Stimulated activated CD8-positive, alpha-beta memory T cell treated with anti-CD3 and anti-CD28 coated beads, Interleukin-2, amount 100 ng/mL, for 48 hours (primary cell): ENCODE measurements at regions not wholly inside any gene's neighbourhood (a gene's known extent, or its start where the extent isn't known, plus 50 kb on each side); places are given as distances from the start of the nearest gene placed in this dataset.

ENCODE experiments used
- DNase-seq, 2 donors: peaks; one replicate each; pipeline ENCODE4 v3.0.0-alpha.2; 2020; ENCODE audit warnings: low read depth in 2 of 2

DNA sequence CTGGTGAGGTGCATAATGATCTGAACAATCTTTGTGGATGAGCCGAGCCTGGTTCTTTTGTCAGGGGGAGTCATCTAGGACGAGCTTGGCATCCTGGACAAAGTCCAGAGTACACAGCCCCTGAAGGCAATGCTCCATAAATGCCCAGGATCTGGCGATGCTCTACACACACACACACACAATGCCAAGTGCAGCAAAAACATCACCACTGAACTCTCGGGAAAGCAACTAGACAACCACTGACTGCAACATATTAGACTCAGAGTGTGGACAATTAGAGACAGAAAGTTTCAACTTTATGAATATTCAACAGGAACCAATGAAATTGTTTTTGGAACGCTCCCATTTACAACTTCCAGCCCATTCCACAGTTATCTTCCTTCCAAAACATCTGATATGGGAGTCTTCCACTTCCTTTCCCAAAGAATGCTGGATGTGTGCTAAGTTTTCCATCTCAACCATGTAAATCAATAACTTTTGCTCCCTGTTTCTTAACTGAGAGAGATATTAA, 227.6 kb upstream of the ANKRD55 start:
- no peak for DNase-seq

DNA sequence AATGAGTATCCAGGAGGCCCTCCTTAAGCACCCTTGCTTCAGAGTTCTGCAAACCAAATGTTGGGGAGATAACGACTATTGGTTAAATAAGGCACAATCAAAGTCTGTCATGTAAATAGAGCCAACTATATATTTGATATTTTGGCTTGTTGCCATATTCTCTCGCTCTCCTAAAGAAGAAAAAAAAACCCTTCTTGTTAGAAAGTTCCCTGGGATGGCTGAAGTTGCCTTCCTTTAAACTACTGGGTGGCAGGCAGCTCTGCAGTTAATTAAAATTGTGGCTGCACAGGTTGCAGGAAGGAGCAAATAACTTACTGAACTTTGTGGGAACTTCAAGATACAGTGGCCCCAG, 227.0 kb upstream of the ANKRD55 start:
- no peak for DNase-seq

DNA sequence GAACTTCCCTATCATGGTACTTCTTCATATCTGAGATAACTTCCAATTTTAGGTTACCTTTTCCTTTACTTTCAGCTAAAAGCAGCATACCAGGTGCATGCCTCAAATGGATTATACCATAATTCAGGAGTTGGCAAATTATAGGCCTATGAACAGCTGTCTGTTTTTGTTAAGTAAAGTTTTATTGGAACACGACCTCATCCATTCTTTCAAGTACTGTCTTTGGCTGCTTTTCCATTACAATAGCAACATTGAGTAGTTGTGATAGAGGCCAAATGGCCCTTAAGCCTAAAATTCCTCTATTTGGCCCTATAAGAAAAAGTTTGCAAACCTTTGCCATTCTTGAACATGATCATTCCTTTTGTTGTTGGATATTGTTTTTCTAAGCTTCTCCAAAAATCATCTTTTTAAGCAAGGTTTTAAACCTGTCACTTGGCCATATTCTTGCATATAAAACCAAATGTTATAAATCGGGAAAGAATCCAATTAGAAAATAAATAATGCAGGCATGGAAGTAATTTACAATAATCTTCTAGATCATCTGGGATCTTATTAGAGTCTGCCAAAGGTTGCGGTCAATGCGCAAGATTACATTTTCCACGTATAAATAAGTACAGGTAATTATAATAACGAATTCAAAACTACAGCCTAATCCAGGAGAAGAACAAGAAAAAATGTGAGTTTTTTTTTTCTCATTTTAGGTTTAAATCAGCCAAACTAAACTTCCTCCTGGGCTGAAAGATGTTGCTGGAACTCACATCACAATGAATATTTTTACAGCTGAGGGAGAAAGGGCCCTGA, 226.5 kb upstream of the ANKRD55 start:
- no peak for DNase-seq

DNA sequence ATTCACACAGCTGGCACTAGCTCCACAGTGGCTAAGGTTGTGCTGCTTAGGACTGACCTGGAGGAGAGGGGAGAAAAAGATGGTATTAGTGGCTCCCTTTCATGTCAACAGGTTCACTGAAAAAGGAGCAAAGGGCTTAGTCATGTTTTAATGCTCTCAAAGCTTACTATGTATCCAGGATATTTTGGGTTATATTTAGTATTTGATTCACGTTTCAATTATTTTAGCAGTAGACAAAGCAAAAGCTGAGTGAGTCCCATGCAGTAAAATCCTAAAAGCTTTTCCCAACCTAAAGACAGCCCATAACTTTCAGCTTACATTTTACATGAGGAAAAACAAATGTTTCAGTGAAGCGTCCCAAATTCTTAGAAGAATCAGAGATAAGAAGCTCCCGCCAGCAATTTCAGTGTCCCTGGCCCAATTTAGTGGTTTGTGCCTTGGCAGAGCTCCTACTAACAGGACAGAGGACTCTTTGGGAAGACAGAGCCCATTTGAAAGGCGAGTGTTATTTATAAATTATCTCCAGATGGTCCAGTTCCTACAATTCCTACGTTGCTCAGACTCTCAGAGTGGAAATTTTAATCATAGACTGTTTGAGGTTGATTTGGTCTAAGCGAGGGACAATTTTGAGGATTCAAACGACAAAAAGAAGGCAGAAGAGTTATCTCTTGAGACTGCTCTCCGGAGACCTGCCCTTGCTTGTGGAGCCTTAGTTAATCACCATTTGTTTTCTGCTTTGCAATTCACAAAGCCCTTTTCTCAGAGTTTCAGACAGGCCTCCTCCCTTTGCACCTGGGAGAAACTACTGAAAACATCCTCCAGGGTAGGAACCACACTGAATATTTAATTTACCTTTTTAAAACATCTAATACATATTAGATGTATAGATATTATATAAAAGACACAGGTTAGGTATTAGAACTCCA, 225.0 kb upstream of the ANKRD55 start:
- no peak for DNase-seq

DNA sequence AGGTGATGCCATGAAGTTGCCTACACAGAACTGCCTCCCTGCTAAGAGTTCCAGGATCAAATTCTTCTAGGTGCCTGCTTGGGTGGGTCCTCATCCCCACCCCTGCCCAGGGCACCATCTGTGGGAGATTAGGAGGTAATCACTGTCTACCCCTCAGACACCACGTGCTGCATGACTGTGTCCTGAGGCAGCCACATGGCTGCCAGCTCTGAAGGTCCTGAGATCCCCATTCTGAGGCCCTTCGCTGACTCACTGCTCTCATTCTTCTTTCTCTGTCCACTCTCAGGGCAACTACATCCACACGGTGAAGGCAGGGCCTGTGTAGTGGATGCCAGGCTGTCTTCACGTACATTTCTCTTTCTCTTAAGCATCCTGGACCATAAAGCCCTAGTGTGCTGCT, 222.9 kb upstream of the ANKRD55 start:
- DNase-seq: no peak

DNA sequence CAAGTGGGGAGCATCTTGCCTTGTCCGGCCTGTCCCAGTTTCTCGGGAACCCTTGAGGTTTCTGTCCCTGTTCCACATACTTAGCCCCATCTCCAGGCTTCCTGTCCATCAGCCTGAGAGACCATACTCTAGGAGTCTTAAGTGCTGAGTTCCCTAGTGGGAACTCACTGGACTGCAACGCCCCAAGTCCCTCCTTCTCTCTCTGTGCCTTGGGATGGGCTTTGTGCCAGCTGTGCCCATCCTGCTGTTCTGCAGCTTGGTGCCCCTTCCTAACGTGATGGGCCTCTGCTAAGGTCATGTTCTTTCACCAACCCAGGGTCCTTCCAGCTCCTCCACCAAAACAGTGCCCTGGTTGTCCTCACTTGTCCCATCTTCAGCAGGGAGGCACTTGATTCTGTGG, 222.3 kb upstream of the ANKRD55 start:
- DNase-seq: no peak

DNA sequence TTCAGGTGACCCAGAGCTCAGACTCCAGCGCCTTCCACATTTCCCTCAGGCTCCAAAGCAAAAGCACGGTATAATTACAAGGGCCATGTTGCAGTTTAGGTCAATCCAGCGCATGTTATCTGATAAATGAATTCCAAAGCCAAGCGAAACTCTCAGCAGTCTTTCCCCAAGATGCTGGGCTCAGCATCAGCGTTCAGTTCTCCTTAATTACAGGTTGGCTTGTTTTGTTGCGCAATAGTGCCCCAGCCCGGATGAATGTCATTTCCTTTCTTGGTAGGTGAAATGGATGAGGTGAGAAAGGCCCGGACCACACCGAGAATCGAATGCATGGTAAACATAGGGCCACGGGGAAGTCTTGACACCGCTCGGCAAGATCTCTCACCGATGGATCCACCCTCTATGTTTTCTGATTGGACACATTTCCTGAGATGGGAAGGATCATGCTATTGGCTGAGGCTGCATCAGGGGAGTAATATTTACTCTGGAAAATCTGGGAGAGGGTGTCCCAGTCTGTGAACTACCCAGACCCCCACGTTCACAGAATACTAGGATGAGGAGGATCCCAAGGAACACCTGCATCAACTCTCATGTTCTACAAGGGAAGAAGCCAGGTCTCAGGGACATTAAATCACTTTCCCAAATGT, 221.2 kb upstream of the ANKRD55 start:
- DNase-seq: no peak

DNA sequence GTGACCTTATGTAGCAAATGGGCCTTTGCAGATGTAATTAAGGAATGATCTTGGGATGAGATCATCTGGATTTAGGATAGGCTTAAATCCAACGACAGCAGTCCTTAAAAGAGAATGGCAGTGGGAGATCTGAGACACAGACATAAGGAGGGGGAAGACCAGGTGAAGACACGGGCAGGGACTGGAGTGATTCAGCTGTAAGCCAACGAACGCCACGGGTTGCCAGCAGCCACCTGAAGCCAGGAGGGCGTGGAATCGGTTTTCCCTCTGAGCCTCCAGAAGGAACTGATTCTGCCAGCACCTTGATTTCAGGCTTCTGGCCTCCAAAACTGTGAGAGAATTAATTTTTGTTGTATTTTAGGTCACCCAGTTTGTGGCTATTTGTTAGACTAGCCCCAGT, 218.6 kb upstream of the ANKRD55 start:
- no peak for DNase-seq

DNA sequence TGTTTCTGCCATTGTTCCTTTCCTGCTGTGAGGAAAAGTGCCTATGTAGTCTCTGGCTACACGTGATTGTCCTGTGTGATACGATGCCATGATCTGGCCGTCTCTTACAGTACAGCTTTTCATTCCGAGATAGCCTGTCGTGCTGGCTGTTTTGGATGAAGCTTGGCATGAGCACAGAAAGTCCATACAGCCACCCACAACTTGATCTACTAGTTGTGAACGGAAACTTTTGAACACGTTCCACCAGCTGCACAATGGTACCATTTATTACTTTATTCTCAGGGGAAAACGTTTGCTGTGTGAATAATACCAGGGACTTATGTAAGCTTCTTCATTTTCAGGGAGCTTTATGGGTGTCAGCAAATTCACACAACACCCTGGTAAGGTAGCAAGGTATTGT, 217.6 kb upstream of the ANKRD55 start:
- DNase-seq: no peak

DNA sequence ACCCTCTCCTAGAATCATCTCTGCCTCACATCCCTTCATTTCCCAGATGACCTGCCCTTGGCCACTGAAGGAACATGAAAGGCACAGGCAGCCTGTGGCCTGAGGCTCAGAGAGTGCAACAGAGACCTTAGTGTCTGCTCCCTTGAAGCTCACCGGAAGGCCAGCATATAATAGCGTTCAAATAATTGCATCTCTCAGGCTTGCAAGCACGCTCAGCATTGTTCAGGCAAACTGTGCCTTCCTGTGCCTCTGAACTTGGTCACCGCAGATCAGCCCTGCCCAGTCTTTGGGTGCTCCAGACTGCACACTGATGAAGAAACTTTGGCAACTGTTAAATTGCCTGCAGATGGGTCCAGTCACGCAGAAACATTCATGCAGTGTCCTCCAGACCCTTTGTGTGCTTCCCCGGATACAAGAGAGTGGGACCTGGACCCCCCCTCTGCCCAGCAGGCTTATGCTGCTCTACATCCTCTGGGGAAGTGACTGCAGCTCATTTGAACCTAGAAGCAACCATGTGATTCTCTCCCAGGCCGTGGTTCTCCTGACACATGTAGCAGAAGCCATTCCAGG, 216.0 kb upstream of the ANKRD55 start:
- no peak for DNase-seq

DNA sequence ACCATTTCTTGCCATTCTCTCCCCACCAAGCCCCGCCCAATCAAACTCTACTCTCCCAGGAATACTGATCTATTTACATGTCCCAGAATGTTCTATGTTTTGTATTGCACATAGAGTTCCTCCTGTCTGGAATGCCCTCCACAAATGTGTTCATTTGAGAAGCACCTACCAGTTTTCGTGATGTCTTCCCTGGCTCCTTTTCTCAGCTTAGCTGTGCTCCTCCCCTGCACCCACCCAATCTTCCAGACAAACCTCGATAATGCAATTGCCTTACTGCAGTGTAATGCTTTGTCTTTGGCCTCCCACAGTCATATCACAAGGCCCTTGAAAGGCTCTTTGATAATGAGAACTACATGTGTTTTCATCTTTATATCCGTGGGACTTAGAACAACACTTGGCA, 214.5 kb upstream of the ANKRD55 start:
- DNase-seq: no peak

DNA sequence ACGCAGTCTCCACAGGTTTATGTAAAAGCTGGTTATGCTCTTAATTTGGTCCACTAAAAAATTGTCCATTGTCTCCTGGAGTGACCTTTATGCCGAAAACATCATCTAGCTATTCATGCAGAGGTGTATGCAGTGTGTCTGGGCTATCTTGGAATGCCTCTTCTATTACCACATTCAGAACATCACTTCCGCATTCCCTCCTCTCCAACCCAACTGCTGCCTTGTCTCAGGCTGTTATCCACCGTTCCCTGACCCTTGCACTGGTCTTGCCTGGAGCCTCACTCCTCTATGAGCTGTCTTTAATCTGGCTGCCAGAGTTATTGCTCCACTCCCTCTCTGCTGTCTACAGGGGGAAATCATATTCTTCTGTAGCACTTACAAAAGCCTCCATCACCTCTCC, 214.1 kb upstream of the ANKRD55 start:
- no peak for DNase-seq

DNA sequence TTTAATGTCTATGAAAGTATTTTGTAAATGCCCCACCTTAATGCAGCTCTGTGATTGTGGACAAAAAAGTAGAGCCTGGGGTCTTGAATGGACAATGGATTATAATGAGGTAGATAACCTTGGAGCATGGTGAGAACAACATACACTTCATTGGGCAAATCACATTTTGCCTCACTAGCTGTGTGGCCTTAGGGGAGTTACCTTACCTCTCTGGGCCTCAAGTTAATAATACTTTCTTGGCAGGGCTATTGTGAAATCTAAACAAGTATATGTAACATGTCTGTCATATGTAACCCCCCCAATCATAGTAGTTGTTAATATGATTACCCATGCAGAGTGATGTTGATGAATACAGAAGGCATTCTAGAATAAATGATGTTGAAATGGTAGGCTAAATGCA, 213.6 kb upstream of the ANKRD55 start:
- no peak for DNase-seq

DNA sequence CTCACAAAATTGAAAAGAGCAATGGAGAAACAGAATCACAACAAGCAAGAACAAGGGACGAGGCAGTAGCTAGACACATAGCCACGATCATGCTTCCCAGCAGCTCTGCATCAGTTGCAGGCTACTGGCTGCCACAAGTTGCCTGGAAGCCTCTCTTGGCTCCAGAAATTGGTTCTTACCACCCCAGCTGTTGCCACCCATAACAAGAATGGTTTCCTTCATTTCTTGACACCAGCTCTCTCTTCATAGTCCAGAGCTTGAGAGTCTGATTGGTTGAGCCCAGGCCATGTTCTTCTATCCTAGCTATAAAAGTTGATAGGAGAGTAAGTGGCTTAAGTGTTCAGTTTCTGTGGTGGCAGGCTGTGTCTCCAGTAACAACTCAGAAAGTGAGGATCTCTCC, 210.7 kb upstream of the ANKRD55 start:
- DNase-seq: no peak

DNA sequence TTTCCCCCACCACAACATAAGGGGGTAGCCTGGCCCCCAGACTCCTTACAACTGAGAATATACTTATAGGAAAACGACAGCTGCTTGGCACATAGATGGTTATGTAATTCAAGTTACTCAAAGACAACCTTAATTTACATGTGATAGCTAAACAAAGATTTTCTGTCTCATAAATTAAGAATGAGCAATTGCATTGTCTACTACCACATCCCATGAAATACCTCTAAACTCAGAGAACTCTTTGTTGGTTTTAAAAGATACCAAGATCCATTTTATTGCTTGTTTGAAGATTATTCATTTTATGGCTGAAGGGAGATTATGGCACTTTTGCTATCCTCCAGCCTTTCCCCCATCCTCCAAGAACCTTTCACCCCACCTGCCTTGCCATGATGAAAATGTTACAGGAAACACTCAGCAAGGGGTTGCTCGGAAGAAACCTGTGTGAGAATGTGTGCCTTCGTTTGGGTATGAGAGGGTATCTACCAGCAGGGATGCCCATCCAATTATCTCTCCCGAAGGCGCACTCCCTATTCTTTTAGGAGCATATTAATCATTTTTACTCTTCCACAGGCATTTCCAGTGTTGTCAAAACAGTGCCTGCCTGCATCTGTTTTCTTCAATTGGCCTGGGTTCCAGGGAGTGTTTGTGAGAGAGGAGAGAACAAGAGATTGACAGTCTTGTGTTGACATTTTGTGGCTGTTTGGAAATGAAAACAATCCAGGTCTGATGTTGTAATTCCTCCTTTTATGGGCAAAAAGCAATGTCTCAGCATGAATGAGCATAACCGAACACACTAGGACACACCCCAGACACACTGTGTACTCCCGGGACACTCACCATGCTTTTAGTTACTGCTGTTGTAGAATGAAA, 208.0 kb upstream of the ANKRD55 start:
- DNase-seq: no peak

DNA sequence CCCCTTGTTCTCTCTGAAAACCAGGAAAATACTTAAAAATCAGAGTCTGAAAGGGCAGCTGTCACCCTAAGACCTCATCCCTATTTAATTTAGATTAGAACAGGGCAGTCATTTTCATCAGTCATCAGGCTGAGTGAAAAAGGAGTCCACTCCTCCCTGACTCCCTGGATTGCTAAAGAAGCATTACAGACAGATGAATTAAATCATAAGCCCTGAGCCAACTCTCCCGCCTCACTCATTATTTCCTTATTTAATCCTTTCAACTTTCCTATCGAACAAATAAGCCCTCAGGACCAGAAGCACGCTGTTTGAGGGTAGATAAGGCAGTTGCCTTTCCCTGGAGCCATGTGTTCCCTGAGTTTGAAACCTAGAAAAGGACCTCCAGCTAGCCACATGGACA, 201.9 kb upstream of the ANKRD55 start:
- DNase-seq: no peak

DNA sequence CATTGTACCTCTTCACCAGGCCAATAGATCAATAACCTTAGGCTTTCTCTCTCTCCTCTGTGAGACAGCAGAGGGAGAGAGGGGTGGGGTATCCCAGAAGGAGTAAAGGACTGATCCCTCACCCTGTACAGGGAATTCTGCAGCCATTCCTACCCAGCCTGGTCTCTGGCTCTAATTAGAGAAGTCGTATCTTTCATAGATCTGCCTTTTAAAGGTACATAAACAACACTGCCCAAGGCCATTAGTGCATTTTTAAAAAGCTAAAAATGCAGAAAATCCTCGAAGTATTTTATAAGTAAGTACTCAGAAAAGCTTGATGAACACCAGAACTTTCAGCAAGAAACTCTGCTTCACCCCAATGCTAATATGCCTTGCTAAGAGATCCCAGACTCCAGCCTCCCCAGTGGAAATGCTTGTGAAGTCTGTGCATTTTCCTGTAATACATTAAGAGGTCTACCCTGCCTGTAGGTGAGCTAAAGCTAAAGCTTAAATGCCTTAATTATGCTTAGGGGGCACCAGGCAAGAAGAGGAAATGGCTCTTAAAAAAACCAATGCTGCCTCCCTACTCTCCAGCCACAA, 200.0 kb upstream of the ANKRD55 start:
- no peak for DNase-seq

DNA sequence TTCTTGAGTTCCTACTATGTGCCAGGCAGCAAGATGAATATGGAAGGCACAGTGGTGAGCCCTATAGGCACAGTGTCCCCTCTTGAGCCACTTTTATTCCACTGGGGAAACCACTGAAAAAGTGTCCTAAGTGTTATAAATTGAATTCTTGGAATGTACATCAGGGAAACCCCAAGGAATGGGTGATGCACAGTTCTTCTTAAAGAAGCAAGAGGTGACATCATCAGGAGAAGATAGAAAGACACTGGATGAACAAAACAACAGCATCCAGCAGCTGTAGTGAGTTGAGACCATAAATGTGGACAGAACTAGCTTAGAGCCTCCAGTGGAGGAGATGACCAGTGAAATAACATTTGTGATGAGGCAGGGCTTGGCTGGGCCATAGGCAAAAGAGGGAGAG, 199.2 kb upstream of the ANKRD55 start:
- no peak for DNase-seq

DNA sequence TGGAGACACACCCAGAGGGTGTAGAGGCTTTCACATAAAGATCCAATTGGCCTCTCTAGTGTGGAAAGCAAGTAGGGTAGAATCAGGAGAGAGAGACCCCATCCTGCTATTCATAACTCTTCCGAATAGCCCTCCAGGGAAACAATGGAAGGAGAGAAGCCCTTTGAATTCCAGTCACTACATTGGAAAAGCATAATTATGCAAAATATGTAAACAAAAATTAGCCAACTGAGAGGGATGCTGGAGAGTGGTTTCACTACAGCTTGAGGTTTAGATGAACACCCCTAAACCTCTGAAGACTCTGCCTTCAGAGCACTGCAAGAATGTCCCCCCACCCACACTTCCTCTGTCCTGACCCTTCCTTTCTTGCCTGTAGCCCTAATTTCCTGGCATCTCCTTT, 197.3 kb upstream of the ANKRD55 start:
- no peak for DNase-seq

DNA sequence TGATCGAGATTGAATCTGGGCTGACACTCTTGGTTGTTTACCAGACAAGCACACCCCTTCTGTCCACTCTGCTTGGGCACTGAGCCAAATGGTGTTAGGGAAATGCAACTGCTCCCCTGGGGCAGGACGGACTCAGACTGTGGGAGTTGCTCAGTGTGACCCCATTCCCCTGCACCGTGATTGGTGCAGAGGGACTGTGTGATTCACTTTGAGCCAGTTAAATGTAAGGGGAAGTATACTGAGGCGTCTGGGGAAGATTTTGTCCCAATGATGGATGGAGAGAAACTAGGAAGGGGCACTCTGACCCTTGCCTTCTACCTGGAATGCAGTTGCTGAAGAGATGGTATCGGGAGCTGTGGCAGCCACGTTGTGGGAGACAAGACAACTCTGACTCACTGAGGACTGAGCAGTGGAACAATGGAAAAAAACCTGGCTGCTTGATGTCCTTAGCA, 196.0 kb upstream of the ANKRD55 start:
- DNase-seq: no peak

DNA sequence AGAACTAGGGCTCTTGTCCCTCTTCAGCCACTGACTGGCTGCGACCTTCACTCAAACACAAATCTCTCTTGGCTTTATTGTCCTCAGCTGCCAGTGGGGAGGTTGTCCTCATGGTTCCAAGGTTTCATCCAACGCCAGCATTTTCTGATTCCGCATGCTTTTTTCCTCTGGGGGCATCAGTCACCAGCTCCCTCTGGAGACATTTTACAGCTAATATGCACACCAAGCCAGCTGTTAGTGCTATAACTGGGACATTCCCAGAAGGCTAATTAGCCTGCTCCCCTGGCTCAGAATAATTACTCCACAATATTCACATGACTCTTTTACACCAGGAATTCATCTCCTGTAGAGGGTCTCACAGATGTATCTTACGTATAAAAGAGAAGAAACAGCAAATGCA, 193.6 kb upstream of the ANKRD55 start:
- DNase-seq: no peak
